Stimulated activated CD8-positive, alpha-beta memory T cell treated with anti-CD3 and anti-CD28 coated beads, Interleukin-2, amount 100 ng/mL, for 48 hours (primary cell): ENCODE measurements at regions not wholly inside any gene's neighbourhood (a gene's known extent, or its start where the extent isn't known, plus 50 kb on each side); places are given as distances from the start of the nearest gene placed in this dataset.
"Not testable (repeated sequence)": the region's sequence is repeated elsewhere in the genome, so short reads cannot be mapped to it uniquely, and the experiment has no call there.

Experiments
- DNase-seq, 2 donors: peaks; one replicate each; pipeline ENCODE4 v3.0.0-alpha.2; 2020; ENCODE audit warnings: low read depth in 2 of 2

- no peak for DNase-seq
Observed at GRCh38 chr2:226475650-226476049, 324.0 kb downstream of the IRS1 start.

DNA sequence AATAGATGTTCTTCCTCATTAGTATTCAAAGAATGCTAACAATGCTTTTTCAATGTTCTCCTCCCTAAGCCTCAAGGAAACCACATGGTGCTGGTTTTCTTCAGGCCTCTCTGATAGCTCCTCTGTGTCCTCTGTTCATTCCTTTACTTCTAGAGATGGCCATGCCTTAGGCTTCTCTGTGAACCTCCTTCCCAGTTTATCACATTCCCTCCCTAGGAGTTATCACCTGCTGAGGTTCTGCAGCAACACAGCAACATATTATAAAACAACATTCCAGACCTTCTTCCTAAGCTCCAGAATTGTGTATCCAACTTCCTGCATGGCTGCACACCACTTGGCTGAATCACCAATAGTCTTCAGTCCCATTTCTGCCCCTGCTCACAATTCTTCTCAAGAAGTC, 325.5 kb downstream of the IRS1 start:
- no peak for DNase-seq

GRCh38 chr2:226471987-226472470, 327.6 kb downstream of the IRS1 start:
- DNase-seq, result no peak

- no peak for DNase-seq
Observed at GRCh38 chr2:226467633-226468032, 332.0 kb downstream of the IRS1 start.

DNA sequence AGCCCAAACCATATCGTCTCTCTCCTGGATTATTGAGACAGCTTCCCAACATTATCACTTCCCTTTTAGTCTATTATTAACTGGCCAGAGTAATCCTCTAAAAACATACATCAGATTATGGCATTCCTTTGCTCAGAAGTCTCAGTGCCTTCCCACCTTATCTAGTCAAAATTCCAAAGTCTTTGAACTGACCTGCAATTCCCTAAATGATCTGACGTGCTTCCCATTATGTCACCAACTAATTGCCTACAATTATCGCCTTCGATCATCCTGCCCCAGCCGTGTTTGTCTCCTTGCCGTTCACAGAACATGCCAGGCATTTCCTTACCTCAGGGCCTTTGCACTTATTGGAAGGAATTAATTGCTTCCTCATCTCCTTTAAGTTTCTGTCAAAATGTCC, 332.4 kb downstream of the IRS1 start:
- no peak for DNase-seq

DNA sequence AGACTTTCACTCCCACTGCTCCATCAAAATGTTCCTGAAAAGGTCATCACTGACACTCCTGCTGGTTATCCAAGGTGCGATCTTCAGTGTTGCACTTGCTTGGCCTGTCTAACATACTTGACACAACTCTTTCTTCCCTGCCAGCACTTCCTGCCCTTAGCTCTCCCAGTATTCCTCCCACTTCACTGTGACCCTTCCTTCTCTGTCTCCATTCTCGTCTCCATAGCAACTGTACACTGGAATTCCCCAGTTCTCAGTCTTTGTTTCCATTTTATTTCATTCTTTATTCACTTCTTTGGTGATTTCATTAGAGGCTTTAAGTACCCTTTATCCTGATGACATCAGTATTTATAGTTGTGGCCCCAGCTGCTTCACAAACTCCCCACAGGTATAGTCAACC, 333.0 kb downstream of the IRS1 start:
- DNase-seq, result no peak

DNA sequence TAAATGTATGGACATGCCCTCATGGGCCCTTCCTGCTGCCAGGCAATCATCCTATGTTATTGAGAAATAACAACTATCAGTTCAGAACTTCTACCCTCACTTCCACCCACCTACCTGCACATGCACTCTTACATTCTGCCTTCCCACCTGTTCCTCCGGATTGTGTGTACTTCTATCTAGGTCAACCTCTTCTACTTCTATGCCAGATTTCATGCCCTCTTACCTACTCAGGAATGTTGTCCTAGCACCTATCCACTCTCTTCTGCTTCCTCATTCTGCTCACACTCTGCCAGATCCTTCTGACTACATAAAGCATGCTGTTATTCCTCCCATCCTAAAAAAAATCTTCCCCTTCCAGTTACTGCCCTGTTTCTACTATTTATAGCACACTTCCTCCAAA, 333.5 kb downstream of the IRS1 start:
- no peak for DNase-seq

DNA sequence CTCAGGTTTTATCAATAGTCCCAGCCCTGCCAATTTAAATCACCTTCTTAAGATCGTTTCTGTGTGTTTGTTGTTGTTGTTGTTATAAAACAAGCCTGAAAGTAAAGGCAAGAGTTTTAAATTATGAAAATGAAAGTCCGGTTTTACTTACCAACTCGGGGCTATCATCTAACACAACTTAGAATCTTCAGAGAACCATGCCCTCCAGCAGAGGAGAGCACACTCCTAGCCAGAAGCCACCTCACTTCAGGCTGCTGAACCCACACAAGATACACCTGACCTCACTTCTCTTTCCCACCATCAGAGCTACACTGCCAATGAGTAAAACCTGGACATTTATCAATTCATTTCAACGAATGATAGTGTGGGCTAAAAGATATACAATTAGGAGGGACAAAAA, 335.2 kb downstream of the IRS1 start:
- DNase-seq, result no peak

- no peak for DNase-seq
Observed at GRCh38 chr2:226463154-226463553, 336.5 kb downstream of the IRS1 start.

DNA sequence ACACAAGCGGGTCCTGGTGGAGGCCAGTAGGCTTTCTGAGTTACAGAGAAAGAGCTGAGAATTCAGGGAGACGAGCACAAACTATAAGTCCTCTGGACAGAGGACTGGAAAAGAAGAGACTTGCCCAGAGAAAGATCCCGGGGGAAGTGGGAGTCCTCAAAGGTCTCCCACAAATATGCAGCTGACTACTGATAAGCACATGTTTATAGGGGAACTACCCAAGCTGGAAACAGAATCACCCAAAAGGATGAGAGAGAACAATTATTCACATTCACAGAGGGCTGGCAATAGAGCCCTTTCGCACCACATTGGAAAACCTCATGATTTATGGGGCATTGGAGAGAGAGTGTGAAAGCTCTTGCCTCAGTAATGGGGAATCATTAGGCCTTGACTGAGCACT, 337.6 kb downstream of the IRS1 start:
- DNase-seq, result no peak

GRCh38 chr2:226456144-226456543, 343.5 kb downstream of the IRS1 start:
- not testable (repeated sequence) for DNase-seq

- DNase-seq, result no peak
Observed at GRCh38 chr2:226452768-226453167, 346.9 kb downstream of the IRS1 start.

DNA sequence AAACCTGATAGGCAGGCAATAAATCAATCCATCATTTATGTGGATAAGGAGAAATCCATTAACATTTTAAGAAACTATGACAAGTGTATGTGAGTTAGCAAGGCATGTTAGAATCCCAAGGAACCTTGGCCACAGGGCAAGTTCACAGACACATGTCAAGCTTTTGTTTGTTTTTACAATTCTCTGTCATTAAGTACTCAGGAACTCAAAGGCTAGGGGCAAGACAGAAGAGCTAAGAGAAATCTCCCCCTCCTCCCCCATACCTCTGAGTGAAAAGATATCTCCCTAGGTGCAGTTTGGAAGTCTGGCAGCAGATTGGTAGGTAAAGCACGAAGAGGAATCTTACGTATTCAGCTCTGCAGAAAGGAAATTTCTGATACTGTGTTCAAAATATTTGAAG, 348.1 kb downstream of the IRS1 start:
- DNase-seq, result no peak

- DNase-seq, result no peak
Observed at GRCh38 chr2:226450141-226450540, 349.5 kb downstream of the IRS1 start.

- no peak for DNase-seq
Observed at GRCh38 chr2:226447338-226448300, 352.0 kb downstream of the IRS1 start.

- no peak for DNase-seq
Observed at GRCh38 chr2:226446406-226447001, 353.1 kb downstream of the IRS1 start.

- no peak for DNase-seq
Observed at GRCh38 chr2:226445216-226445861, 354.3 kb downstream of the IRS1 start.

GRCh38 chr2:226443112-226443511, 356.5 kb downstream of the IRS1 start:
- DNase-seq, result no peak

DNA sequence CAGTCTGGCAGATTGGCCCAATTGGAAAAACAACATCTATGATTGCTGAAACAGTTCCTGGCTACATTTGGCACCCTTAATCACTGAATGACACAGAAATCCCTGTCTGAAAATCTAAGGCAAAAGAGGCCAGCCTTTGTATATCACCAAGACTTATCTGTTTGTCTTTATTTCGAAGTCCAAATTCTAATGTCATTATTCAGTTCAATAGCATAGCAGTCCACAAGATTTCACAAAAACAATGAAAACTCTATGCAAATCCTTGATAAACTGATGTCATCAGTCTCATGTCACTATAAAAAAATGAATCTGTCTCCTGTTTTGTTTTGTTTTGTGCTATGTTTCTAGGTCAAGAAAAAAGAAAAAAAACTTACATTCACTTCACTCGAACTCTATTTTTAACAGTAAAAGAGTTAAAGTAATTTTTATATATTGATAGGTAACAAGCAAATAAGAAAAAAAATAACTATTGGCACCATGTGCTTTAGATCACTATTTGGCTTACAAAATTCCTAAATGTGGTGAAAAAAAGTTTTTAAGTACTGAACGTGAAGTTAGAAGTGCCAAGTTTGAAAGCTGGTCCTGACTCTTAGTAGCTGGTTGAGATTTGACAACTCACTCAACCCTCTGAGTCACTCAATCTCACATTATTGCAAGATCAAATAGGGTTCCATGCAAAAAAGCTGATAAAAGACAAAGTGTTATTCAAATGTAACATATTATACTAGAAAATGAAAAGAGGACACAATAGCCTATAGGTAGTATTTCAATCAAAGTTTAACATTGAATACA, 359.3 kb downstream of the IRS1 start:
- no peak for DNase-seq

DNA sequence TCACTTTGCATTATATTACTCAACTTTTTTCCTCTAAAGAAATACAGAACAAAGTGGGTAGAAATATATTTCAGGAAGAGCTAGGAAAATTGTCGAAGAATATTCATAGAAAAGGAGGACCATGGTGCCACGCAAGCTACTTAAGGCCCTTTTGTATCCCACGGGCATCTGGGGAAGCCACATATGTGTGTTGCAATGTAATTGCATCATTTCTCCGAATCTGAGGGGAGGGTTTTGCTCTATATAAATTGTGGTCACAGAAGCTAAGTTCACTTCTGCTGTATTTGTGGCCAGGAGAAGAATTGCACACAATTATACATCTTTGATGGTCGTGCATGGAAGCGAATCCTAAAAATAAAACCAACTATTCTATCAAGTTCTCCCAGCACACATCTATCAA, 360.3 kb downstream of the IRS1 start:
- no peak for DNase-seq

DNA sequence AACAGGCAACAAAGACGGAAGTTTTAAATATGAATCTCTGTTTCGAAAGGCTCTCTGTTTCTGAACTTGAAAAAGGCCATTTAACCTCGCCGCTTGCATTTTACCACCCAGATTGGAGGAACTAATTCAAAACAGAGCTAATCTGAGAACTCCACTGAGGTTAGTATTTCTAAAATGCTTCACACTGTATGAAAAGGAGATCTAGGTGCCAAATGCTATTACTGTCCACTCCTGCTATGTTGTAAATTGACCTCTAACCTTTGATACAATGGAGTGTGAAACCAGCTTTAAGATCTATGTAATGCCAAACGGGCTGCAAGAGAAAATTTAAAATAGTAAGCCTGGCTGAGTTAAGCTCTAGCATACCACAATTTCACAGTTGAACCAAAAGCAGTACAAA, 364.5 kb downstream of the IRS1 start:
- DNase-seq, result no peak

DNA sequence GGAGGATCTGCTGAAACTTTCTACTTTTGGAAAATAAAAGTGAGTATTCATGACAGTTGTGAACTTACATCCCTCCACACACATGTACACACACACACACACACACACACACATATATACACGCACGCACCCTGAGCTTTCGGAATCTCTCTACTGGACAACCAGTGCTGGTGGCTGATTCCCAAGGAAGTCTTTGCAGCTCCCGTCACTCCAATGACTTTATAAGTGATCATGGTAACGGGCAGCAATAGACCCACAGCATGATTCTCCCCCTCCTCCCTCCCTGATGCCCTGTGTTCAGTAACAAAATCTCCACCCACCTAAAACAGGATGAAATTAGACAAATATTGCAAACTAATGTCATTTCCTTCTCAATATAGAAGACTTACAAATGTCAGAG, 364.9 kb downstream of the IRS1 start:
- DNase-seq, result no peak
